Urinary bladder (tissue), 3 donors: ENCODE measurements at regions not wholly inside any gene's neighbourhood (a gene's known extent, or its start where the extent isn't known, plus 50 kb on each side); places are given as distances from the start of the nearest gene placed in this dataset.

Source experiments
- DNase-seq: peaks from one replicate; pipeline ENCODE4 v3.0.0-alpha.2; 2015; ENCODE audit errors: extremely low spot score
- H3K27ac ChIP-seq: one replicate; pipeline ENCODE4 v1.5.1; 2013; ENCODE audit warnings: low read depth, mild to moderate bottlenecking, moderate library complexity
- H3K36me3 ChIP-seq: one replicate; pipeline ENCODE4 v1.6.1; 2013; ENCODE audit warnings: mild to moderate bottlenecking, moderate library complexity; ENCODE audit not compliant: insufficient read depth
- H3K4me1 ChIP-seq: one replicate; pipeline ENCODE4 v1.6.1; 2013; ENCODE audit warnings: mild to moderate bottlenecking, moderate library complexity; ENCODE audit not compliant: insufficient read depth
- H3K4me3 ChIP-seq: one replicate; pipeline ENCODE4 v1.5.1; 2013; ENCODE audit warnings: low read depth, low read length
- WGBS: extraction: QIAGEN DNeasy Blood & Tissue Kit; methylation state at CpG from one replicate; pipeline ENCODE4 v1.1.7; 2013; 5-methylcytosine and 5-hydroxymethylcytosine counted together
- donor health status: healthy with polysubstance abuse.
- donor health status: healthy.

DNA sequence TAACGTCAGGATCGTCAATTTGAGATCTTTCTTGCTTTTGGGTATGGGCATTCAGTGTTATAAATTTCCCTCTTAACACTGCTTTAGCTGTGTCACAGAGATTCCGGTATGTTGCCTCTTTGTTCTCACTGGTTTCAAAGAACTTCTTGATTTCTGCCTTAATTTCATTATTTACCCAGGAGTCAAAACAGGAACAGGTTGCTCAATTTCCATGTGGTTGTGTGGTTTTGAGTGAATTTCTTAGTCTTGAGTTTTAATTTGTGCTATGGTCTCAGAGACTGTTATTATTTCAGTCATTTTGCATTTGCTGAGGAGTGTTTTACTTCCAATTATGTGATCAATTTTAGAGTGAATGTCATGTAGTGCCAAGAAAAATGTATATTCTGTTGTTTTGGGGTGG, 153.1 kb downstream of the PCDH17 start:
- DNase-seq, result no peak
- no peaks in the 10 kb centered on the region for H3K4me1 ChIP-seq
- no peak overlapping the region for H3K4me3 ChIP-seq
- H3K36me3 ChIP-seq, result no peaks in the 10 kb centered on the region
- 95% methylated on average over 3 of the region's 3 CpGs for WGBS
- no peak overlapping the region for H3K27ac ChIP-seq

DNA sequence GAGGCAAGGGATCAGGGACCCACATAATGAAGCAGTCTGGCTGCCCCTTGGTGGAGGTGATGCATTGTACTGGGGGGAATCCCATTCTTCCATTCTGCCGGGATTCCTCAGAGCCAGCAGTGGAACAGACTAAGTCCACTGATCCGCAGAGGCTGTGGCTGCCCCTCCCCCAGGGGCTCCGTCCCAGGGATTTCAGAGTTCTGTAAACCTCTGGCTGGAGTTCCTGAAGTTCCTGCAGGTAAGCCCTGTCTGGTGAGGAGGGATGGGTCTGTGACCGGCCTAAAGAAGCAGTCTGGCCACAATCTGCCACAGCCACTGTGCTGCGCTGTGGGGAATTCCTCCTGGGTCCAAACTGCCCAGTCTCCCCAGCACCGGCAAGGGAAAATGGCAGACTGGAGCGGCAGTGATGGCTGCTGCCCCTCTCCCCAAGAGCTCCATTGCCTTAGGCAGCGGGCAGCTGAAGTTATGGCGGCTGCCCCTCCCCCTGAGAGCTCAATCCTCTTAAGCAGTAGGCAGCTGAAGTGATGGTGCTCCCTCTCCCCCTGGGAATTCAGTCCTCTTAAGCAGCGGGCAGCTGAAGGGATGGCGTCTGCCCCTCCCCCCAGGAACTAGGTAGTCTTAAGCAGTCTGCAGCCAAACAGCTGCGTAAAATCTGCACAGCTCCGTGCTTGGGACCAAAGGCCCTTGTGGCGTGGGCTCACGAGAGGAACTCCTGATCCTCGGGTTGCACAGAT, 155.7 kb downstream of the PCDH17 start:
- DNase-seq, result no peak
- H3K4me1 ChIP-seq, result no peaks in the 10 kb centered on the region
- no peaks in the 10 kb centered on the region for H3K36me3 ChIP-seq
- no peak overlapping the region for H3K4me3 ChIP-seq
- 79% methylated on average over 16 of the region's 16 CpGs for WGBS
- no peak overlapping the region for H3K27ac ChIP-seq

DNA sequence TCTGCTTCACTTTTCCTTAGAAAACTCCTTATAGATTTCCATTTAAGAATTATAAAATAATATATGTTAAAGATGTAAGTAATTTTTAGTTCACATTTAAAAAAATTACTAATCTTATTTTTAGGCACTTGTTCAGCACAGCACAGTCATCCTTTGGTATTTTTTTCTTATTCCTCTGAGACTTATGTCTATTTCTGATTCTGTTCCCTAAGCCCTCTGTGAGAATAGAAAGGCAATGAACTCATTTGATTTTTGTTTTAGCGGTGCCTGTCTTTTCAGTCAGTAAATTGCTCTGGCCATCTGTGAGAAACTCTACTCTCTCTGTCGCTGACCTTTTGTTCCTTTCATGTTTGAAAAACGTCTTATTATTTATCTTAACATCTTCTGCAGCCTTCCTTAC, 168.1 kb downstream of the PCDH17 start:
- H3K27ac ChIP-seq, result no peak overlapping the region
- no peaks in the 10 kb centered on the region for H3K36me3 ChIP-seq
- DNase-seq, result no peak
- no peaks in the 10 kb centered on the region for H3K4me1 ChIP-seq
- H3K4me3 ChIP-seq, result no peak overlapping the region
- WGBS, result 36% methylated on average over 3 of the region's 3 CpGs

DNA sequence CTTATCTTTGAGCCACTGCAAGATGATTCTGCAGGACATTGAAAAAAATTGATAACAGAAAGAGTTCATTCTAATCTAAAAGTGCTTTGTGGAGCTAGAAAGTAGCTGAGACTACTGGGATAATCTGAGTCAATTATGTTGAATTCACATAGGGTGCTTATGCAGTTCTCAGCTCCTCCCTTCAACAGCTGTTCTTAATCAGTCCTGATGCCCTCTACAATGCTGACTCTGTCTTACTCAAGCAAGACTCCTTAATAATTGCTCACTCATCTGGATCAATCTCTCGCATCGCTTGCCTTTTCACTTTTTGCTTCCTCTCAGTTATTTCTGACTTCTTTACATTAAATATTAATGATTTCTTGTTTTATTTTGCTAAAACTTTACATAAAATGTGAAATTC, 182.1 kb downstream of the PCDH17 start:
- Histone ChIP-seq H3K36me3 (no peaks in the 10 kb centered on the region), H3K4me3 (no peak overlapping the region), H3K4me1 (no peaks in the 10 kb centered on the region), H3K27ac (no peak overlapping the region)
- 77% methylated on average over 2 of the region's 2 CpGs for WGBS
- no peak for DNase-seq

DNA sequence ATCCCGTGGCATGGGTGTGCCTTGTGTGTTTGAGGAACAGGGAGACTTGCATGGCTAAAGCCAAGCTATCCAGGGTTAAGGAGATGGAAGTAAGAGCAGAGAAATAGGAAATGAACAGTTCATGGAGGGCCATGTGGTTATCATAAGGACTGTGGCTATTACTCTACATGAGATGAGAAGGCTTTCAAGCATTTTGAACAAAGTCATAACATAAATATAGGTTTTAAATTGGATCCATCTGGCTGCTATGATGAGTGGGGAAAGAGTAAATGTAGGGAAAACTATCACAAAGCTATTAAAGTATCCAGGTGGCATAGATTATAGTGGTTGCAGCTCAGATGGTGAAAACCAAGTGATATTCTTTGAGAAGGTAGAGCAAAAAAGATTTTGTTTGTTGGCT, 184.1 kb downstream of the PCDH17 start:
- no peak overlapping the region for H3K27ac ChIP-seq
- H3K4me3 ChIP-seq, result no peak overlapping the region
- no peaks in the 10 kb centered on the region for H3K36me3 ChIP-seq
- no peaks in the 10 kb centered on the region for H3K4me1 ChIP-seq
- no peak for DNase-seq
- WGBS, result 87% methylated on average over 1 of the region's 1 CpG

DNA sequence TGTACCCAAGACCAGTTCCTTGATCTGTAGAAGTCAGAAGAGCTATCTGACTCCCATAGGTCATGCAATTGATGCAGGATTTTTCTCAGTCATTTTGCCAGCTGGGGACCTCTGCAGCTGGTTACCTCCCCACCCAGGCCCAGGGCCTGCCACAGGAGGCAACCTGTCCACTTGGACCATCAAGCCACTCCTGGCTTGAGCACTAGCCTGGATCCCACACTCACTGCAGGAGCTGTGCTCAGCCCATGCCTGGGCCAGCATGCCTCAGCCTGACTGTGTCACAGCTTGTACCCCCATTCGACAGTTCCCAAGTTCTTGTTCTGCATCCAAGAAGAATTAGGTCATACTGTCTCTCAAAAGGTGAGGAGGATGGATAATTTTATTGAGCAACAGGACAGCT, 189.4 kb downstream of the PCDH17 start:
- DNase-seq, result no peak
- H3K4me1 ChIP-seq, result no peaks in the 10 kb centered on the region
- WGBS, result 89% methylated on average over 1 of the region's 1 CpG
- no peak overlapping the region for H3K4me3 ChIP-seq
- H3K27ac ChIP-seq, result no peak overlapping the region
- no peaks in the 10 kb centered on the region for H3K36me3 ChIP-seq

DNA sequence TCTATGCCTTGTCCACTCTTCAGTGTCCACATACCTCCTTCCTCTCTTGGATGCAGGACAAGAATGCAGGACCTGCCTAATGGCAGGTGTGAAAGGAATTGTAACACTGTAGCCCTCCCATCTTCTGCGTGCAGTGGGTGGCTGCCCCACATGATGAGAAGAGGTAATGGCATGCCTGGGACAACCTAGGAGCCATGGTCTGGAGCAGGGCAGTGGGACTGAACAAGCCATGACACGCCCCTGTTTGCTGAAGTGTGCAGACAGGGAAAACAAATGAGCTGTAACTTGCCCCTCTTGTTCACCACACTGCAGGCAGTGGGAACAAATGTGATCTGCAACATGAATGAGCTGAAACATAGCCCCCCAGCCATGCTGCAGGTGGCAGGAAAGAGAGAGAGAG, 192.2 kb downstream of the PCDH17 start:
- Histone ChIP-seq H3K27ac (no peak overlapping the region), H3K4me1 (no peaks in the 10 kb centered on the region), H3K36me3 (no peaks in the 10 kb centered on the region), H3K4me3 (no peak overlapping the region)
- no peak for DNase-seq
- 87% methylated on average over 2 of the region's 2 CpGs for WGBS

DNA sequence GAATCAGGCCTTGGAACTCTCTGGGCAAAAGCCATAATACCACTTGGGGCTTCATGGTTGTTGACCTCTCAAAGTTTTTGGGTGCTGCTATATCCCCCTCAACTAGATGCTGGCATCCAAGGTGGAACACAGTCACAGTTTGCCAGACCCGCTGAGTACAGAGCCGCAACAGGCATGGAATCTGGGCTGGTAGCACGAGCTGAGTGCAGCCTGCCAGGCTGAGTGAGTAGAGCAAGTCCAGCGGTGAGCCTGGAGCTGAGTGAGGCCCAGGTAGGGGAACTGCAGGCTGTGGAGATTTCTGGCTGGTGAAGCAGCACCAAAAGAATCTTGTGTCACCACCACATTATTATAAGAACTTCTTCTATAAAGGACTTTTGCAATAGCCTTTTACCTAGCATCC, 192.6 kb downstream of the PCDH17 start:
- no peaks in the 10 kb centered on the region for H3K36me3 ChIP-seq
- no peak overlapping the region for H3K27ac ChIP-seq
- no peak for DNase-seq
- no peaks in the 10 kb centered on the region for H3K4me1 ChIP-seq
- 61% methylated on average over 4 of the region's 4 CpGs for WGBS
- H3K4me3 ChIP-seq, result no peak overlapping the region

DNA sequence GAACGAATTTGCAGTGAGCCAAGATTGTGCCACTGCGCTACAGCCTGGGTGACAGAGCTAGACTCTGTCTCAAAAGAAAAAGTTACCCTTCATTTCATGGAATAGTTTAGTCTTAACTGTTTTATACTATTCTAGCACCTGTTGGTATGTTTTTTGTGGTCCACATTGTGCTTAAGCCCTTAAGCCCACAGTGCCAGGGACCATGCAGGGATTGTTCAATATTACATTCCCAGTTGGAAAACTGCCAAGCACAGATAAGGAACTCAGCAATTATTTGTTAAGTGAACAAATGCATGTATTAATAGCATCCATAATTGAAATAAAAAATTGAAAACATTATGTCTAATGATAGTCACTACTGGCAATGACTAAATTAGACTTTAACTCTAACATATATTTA, 193.5 kb downstream of the PCDH17 start:
- Histone ChIP-seq H3K4me1 (no peaks in the 10 kb centered on the region), H3K27ac (no peak overlapping the region), H3K36me3 (no peaks in the 10 kb centered on the region), H3K4me3 (no peak overlapping the region)
- 98% methylated on average over 2 of the region's 2 CpGs for WGBS
- DNase-seq, result no peak

DNA sequence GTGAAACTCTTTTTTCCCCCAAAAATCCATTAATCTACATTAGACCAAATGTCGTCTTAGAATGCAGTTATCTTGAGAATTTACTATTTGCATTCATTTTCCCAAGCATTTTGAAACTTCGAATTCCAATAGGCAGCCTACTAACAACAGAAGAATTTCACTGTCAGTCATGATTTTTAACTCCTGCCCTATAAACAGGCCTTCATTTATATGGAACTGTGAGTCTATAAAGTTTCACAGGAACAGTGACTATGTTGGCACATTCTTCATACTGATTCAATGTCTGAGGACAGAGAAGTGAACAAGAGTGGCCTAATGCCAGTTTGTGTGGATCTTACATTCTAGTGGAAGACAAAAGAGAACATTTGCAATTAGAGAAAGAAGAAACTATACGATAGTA, 198.0 kb downstream of the PCDH17 start:
- Histone ChIP-seq H3K27ac (no peak overlapping the region), H3K4me3 (no peak overlapping the region), H3K36me3 (no peaks in the 10 kb centered on the region), H3K4me1 (no peaks in the 10 kb centered on the region)
- 83% methylated on average over 3 of the region's 3 CpGs for WGBS
- DNase-seq, result no peak

DNA sequence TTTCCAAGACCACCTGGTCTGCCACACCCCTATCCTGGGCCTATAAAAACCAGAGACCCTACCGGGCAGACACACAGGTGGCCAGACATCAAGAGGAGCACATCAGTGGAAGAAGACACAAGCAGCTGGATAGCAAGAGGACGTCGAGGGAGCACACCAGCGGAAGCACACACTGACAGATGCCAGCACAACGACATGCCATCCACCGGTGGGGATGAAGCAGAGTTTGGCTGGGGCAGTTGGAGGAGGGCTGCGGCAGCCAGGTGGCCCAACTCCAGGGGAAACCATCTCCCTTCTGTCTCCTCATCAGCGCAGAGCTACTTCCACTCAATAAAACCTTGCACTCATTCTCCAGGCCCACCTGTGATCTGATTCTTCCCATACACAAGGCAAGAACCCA, 200.6 kb downstream of the PCDH17 start:
- no peak for DNase-seq
- H3K4me1 ChIP-seq, result no peaks in the 10 kb centered on the region
- no peaks in the 10 kb centered on the region for H3K36me3 ChIP-seq
- WGBS, result 94% methylated on average over 8 of the region's 8 CpGs
- H3K27ac ChIP-seq, result no peak overlapping the region
- H3K4me3 ChIP-seq, result no peak overlapping the region

DNA sequence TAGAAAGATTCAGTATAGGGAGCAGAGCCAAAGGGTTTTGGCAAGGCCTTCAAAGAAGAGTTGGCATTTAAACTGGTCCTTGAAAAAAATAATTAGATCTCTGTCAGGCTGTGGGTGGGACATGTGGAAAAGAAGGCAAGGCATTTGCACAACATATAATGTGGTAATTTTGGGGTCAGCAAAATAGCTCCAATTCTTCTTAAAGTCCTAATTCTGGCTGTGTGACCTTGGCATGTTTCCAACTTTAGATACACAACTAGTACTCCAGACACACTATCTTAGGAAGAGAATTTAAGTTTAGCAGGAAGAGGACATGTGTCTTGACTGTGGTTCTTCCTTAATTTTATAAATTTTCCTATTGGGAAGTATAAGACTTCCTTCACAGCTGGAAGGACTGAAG, 206.3 kb downstream of the PCDH17 start:
- no peak for DNase-seq
- no peaks in the 10 kb centered on the region for H3K4me1 ChIP-seq
- no peaks in the 10 kb centered on the region for H3K36me3 ChIP-seq
- H3K27ac ChIP-seq, result no peak overlapping the region
- H3K4me3 ChIP-seq, result no peak overlapping the region

DNA sequence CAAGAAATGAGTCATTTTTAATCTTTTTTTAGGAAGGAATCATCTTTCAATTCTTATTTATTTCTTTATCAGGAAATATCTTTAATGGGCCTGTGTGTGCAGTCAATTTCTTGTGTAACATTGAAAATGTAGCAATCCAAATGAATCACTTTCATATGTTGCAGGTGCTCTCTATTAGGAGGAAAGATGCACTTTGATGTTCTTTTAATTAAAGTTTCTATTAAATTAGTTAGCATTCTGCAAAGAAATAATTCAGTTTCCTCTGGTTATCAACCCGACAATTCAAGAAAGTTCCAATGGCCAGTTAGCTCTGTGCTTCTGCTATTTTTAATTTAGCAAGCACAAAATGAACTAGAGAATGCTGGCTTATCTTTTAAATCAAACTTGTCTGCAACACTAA, 212.0 kb downstream of the PCDH17 start:
- Histone ChIP-seq H3K27ac (no peak overlapping the region), H3K36me3 (no peaks in the 10 kb centered on the region), H3K4me1 (no peaks in the 10 kb centered on the region), H3K4me3 (no peak overlapping the region)
- 87% methylated on average over 1 of the region's 1 CpG for WGBS
- DNase-seq, result no peak

DNA sequence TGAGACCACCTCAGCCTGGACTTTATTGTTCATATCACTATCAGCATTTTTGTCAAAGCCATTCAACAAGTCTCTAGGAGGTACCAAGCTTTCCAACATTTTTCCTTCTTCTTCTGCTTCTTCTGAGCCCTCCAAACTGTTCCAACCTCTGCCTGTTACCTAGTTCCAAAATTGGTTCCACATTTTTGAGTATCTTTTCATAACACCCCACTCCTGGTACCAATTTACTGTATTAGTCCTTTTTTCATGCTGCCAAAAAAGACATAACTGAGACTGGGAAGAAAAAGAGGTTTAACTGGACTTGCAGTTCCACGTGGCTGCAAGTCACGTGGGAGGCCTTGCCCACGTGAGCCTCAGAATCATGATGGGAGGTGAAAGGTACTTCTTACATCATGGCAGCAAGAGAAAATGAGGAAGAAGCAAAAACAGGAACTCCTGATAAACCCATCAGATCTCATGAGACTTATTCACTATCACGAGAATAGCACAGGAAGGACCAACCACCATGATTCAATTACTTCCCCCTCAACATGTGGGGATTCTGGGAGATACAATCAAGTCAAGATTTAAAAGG, 215.1 kb downstream of the PCDH17 start:
- no peak overlapping the region for H3K27ac ChIP-seq
- DNase-seq, result no peak
- H3K4me1 ChIP-seq, result no peaks in the 10 kb centered on the region
- no peak overlapping the region for H3K4me3 ChIP-seq
- no peaks in the 10 kb centered on the region for H3K36me3 ChIP-seq
- WGBS, result 91% methylated on average over 4 of the region's 4 CpGs

DNA sequence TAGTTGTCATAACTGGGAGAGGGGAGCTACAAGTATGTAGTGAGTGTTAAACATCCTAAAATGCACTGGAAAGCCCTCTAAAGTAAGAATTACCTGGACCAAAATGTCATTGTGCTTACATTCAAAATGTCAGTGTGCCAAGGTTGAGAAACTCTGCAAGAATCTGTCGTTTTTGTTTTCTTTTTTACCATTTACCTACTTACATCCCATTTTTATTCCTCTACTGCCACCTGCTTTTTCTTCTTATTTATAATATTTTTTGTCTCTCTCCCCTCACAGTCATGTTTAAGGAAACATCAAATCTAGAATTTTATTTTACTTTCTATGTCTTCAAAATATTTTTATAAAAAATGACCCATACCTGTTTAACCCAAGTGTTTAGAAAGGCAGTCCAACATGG, 226.4 kb downstream of the PCDH17 start:
- Histone ChIP-seq H3K4me1 (no peaks in the 10 kb centered on the region), H3K36me3 (no peaks in the 10 kb centered on the region), H3K27ac (no peak overlapping the region), H3K4me3 (no peak overlapping the region)
- DNase-seq, result no peak
- 23% methylated on average over 1 of the region's 1 CpG for WGBS
